Activated T-cell treated with anti-CD3 and anti-CD28 coated beads, Interleukin-2, amount 50 U/mL, for 72 hours (primary cell): ENCODE measurements at regions not wholly inside any gene's neighbourhood (a gene's known extent, or its start where the extent isn't known, plus 50 kb on each side); places are given as distances from the start of the nearest gene placed in this dataset.

Experiments
- ATAC-seq, 2 donors: fragments of 150-1000 bp; cut with Tn5 transposase; replicated peaks in 1 of 2; 2 replicates each; pipeline ENCODE4 v1.10.0; 2021; ENCODE audit warnings: moderate library complexity in 2 of 2, mild to moderate bottlenecking in 1 of 2
- DNase-seq, 2 donors: peaks; one replicate each; pipeline ENCODE4 v3.0.0; 2021 to 2022; ENCODE audit warnings: mixed read lengths in 1 of 2
- H3K27ac Mint-ChIP-seq: one replicate; pipeline ENCODE4 v1.8.0; 2022; ENCODE audit warnings: mild to moderate bottlenecking, moderate library complexity, mixed read lengths
- H3K27me3 Mint-ChIP-seq: one replicate; pipeline ENCODE4 v1.8.0; 2022; ENCODE audit warnings: low read depth, mixed read lengths
- H3K36me3 Mint-ChIP-seq, 2 donors: one replicate each; pipeline ENCODE4 v1.8.0; 2022; ENCODE audit warnings: mixed read lengths in 2 of 2, mild to moderate bottlenecking in 1 of 2; ENCODE audit not compliant: insufficient read depth in 2 of 2
- H3K4me1 Mint-ChIP-seq: one replicate; pipeline ENCODE4 v1.8.0; 2022; ENCODE audit warnings: low read depth, mixed read lengths
- H3K4me3 Mint-ChIP-seq, 2 donors: one replicate each; pipeline ENCODE4 v1.8.0; 2022; ENCODE audit warnings: mild to moderate bottlenecking in 2 of 2, mixed read lengths in 2 of 2, moderate library complexity in 2 of 2
- H3K9me3 Mint-ChIP-seq, 2 donors: one replicate each; pipeline ENCODE4 v1.8.0; 2022; ENCODE audit warnings: mixed read lengths in 2 of 2

- no peaks in the 10 kb centered on the region for H3K4me1 Mint-ChIP-seq
- ATAC-seq (no peak), DNase-seq (no peak)
- H3K9me3 Mint-ChIP-seq: peaks cover 3 to 4% of the 10 kb centered on the region in 2 donors
- no peak overlapping the region for H3K4me3 Mint-ChIP-seq
- H3K36me3 Mint-ChIP-seq: no peaks in the 10 kb centered on the region
- no peaks in the 10 kb centered on the region for H3K27me3 Mint-ChIP-seq
- no peak overlapping the region for H3K27ac Mint-ChIP-seq
Observed at GRCh38 chr2:221704442-221704841, 132.3 kb upstream of the EPHA4 start.

DNA sequence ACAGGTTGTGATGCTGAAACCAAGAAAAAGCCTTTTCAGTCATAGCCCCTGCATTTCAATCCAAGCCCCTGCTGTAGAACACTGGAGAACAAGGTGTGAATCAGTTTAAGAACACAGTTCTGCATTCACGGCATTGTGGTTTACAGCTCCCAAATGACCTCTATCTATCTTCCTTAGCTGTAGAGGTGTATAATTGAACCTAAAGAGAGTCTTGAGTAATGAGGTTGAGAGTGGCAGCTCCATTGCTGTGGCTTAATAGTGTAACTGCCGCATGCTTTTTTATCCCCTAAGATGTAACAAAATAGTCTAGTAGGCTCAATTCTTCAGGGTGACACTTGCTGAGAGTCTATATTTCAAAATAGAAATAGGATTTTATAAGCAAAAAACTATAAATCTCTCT lies 121.3 kb upstream of the EPHA4 start:
- Mint-ChIP-seq H3K4me3 (no peak overlapping the region), H3K36me3 (no peaks in the 10 kb centered on the region), H3K27me3 (no peaks in the 10 kb centered on the region), H3K4me1 (no peaks in the 10 kb centered on the region), H3K9me3 (peaks cover 0 to 2% of the 10 kb centered on the region in 2 donors), H3K27ac (no peak overlapping the region)
- DNase-seq (no peak), ATAC-seq (no peak)

- H3K36me3 Mint-ChIP-seq: no peaks in the 10 kb centered on the region
- H3K4me3 Mint-ChIP-seq: no peak overlapping the region
- ATAC-seq (no peak), DNase-seq (no peak)
- no peaks in the 10 kb centered on the region for H3K4me1 Mint-ChIP-seq
- H3K9me3 Mint-ChIP-seq: no peaks in the 10 kb centered on the region
- no peaks in the 10 kb centered on the region for H3K27me3 Mint-ChIP-seq
- no peak overlapping the region for H3K27ac Mint-ChIP-seq
Observed at GRCh38 chr2:221691571-221691970, 119.5 kb upstream of the EPHA4 start.

DNA sequence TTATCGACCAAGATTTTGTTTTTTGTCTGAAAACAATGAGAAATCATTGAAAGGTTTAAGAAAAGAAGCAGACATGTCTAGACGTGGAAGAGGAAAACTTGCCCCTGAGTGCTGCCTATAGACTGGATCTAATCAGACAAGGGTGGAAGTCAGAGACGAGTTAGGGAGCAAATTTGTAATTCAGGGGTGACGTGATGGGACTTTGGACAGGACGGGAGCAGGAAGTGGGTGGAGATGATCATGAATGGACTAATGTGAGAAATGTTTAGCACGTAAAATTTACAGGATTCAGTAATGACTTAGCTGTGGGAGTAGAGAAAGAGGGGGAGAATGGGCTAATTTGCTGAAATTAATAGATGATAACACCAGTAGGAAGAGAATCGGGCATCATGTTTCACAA lies 117.0 kb upstream of the EPHA4 start:
- Mint-ChIP-seq H3K27ac (no peak overlapping the region), H3K4me1 (no peaks in the 10 kb centered on the region), H3K27me3 (no peaks in the 10 kb centered on the region), H3K36me3 (no peaks in the 10 kb centered on the region), H3K9me3 (no peaks in the 10 kb centered on the region), H3K4me3 (no peak overlapping the region)
- DNase-seq (no peak), ATAC-seq (no peak)

GRCh38 chr2:221680548-221680947 lies 108.4 kb upstream of the EPHA4 start:
- H3K4me1 Mint-ChIP-seq: no peaks in the 10 kb centered on the region

GRCh38 chr2:221677688-221678087 lies 105.6 kb upstream of the EPHA4 start:
- ATAC-seq (no peak), DNase-seq (no peak)
- no peaks in the 10 kb centered on the region for H3K4me1 Mint-ChIP-seq
- H3K9me3 Mint-ChIP-seq: no peaks in the 10 kb centered on the region
- no peaks in the 10 kb centered on the region for H3K36me3 Mint-ChIP-seq
- no peak overlapping the region for H3K4me3 Mint-ChIP-seq
- H3K27me3 Mint-ChIP-seq: peaks cover 5% of the 10 kb centered on the region
- H3K27ac Mint-ChIP-seq: no peak overlapping the region

More at GRCh38 chr2:221680548-221680947, 108.4 kb upstream of the EPHA4 start:
- Mint-ChIP-seq H3K27ac (no peak overlapping the region), H3K4me3 (no peak overlapping the region), H3K27me3 (peaks cover 5% of the 10 kb centered on the region), H3K9me3 (no peaks in the 10 kb centered on the region), H3K36me3 (no peaks in the 10 kb centered on the region)
- DNase-seq: no peak
- ATAC-seq: no peak

GRCh38 chr2:221676566-221677172 lies 104.6 kb upstream of the EPHA4 start:
- Mint-ChIP-seq H3K4me1 (no peaks in the 10 kb centered on the region), H3K4me3 (no peak overlapping the region), H3K36me3 (no peaks in the 10 kb centered on the region), H3K9me3 (no peaks in the 10 kb centered on the region), H3K27me3 (peaks cover 5% of the 10 kb centered on the region), H3K27ac (no peak overlapping the region)
- ATAC-seq: no peak
- no peak for DNase-seq

GRCh38 chr2:221675201-221675908 lies 103.3 kb upstream of the EPHA4 start:
- ATAC-seq: no peak
- no peaks in the 10 kb centered on the region for H3K36me3 Mint-ChIP-seq
- no peaks in the 10 kb centered on the region for H3K4me1 Mint-ChIP-seq
- H3K27me3 Mint-ChIP-seq: peaks cover 5% of the 10 kb centered on the region
- no peak for DNase-seq
- no peak overlapping the region for H3K4me3 Mint-ChIP-seq
- H3K27ac Mint-ChIP-seq: no peak overlapping the region
- no peaks in the 10 kb centered on the region for H3K9me3 Mint-ChIP-seq

GRCh38 chr2:221674446-221674845 lies 102.3 kb upstream of the EPHA4 start:
- Mint-ChIP-seq H3K4me3 (no peak overlapping the region), H3K27ac (no peak overlapping the region), H3K27me3 (peaks cover 5% of the 10 kb centered on the region), H3K9me3 (no peaks in the 10 kb centered on the region), H3K4me1 (no peaks in the 10 kb centered on the region), H3K36me3 (no peaks in the 10 kb centered on the region)
- ATAC-seq (no peak), DNase-seq (no peak)

DNA sequence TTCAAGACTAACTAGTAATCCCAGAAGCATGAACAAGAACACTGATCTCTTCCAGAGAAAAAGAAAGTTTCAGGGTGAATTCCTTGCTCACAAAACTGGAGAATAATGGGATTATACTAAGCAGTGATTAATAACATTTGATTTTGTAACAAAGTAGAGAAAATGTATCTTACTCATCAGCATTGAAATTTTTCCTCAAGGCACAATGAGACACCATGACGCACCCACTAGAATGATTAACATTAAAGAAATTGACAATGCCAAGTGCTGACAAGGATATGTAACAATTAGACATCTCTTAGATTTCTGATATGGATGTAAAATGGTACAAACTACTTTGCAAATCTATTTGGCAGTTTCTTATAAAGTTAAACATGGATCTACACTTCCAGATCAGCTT lies 101.1 kb upstream of the EPHA4 start:
- Mint-ChIP-seq H3K27me3 (peaks cover 5% of the 10 kb centered on the region), H3K27ac (no peak overlapping the region), H3K4me3 (no peak overlapping the region), H3K36me3 (no peaks in the 10 kb centered on the region), H3K4me1 (no peaks in the 10 kb centered on the region), H3K9me3 (no peaks in the 10 kb centered on the region)
- DNase-seq: no peak
- no peak for ATAC-seq

DNA sequence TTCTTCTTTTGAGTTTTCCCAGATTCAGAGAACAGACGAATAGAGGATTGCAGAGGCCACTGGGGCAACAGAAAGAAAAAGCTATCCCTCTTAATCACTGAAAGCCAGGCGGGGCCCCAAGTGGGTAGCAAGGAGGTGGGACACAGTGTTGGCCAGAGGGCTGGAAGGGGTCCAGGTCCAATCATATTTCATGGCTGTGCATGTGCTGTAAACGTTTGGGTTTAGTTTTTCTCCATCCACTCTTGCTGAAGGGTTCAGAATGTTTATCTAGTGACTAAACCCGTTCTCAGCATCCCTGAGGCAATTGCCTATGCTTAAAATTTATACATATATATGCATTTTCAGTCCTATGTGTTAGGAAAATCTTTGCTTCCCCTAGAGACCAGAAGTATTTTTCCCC lies 99.4 kb upstream of the EPHA4 start:
- no peaks in the 10 kb centered on the region for H3K9me3 Mint-ChIP-seq
- ATAC-seq (no peak), DNase-seq (no peak)
- no peak overlapping the region for H3K27ac Mint-ChIP-seq
- H3K4me3 Mint-ChIP-seq: no peak overlapping the region
- H3K4me1 Mint-ChIP-seq: no peaks in the 10 kb centered on the region
- no peaks in the 10 kb centered on the region for H3K36me3 Mint-ChIP-seq
- peaks cover 5% of the 10 kb centered on the region for H3K27me3 Mint-ChIP-seq

- Mint-ChIP-seq H3K36me3 (no peaks in the 10 kb centered on the region), H3K4me3 (no peak overlapping the region), H3K4me1 (no peaks in the 10 kb centered on the region), H3K9me3 (peaks cover 1 to 4% of the 10 kb centered on the region in 2 donors), H3K27me3 (no peaks in the 10 kb centered on the region), H3K27ac (no peak overlapping the region)
- DNase-seq: no peak
- ATAC-seq: no peak
Observed at GRCh38 chr2:221662689-221663391, 90.7 kb upstream of the EPHA4 start.

DNA sequence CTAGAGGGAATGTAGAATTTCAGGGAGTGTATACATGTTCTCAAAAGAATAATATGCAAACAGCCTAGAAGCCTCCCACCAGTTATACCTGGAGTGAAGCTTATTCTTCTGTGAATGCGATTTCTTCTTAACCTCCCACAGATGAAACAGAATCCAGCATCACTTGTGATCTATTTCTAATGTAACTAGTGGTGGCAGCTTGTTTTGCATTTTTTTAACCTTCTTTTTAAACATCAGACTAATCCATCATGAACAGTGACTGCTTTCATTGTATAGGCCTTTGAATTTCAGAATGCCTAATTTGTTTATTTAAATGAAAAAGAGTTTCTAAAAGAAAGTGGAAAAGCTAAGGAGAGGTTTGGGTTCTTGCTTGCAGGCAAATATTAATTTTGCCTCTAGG lies 85.7 kb upstream of the EPHA4 start:
- H3K4me3 Mint-ChIP-seq: no peak overlapping the region
- no peak overlapping the region for H3K27ac Mint-ChIP-seq
- no peaks in the 10 kb centered on the region for H3K36me3 Mint-ChIP-seq
- ATAC-seq (no peak), DNase-seq (no peak)
- peaks cover 1 to 4% of the 10 kb centered on the region in 2 donors for H3K9me3 Mint-ChIP-seq
- H3K4me1 Mint-ChIP-seq: no peaks in the 10 kb centered on the region
- H3K27me3 Mint-ChIP-seq: peaks cover 8% of the 10 kb centered on the region
